HepG2 (cell line): ENCODE measurements at regions not wholly inside any gene's neighbourhood (a gene's known extent, or its start where the extent isn't known, plus 50 kb on each side); places are given as distances from the start of the nearest gene placed in this dataset.
"Not testable (repeated sequence)": the region's sequence is repeated elsewhere in the genome, so short reads cannot be mapped to it uniquely, and the experiment has no call there.

ENCODE experiments used
- ATAC-seq: fragments of 200-7000 bp; cut with Tn5 transposase; 3 replicates; pipeline ENCODE4 v1.9.1; 2020; ENCODE audit warnings: mild to moderate bottlenecking, moderate library complexity
- BruUV-seq: library from RNA; stranded (reverse); fragments of 400-500 nt; replicated peaks from 2 replicates; lab custom pipeline; 2021; lab: Mats Ljungman, UMichigan
- CTCF ChIA-PET: fragments of 300-600 bp; formaldehyde crosslinking; extraction: SDS; loops from one replicate; lab custom pipeline; 2021; ENCODE audit warnings: low total read pairs, inconsistent platforms, low intra/inter-chr PET ratio; lab: Yijun Ruan, JAX
- POLR2A ChIA-PET: fragments of 350-600 bp; sonication (Branson Sonifier 250); formaldehyde crosslinking; loops from one replicate; lab custom pipeline; 2020; ENCODE audit warnings: antibody characterized with exemption, inconsistent platforms; lab: Yijun Ruan, JAX
- DNase-seq: peaks from one replicate; pipeline ENCODE4 v3.0.0-alpha.2; 2015; ENCODE audit warnings: low spot score
- FAIRE-seq: peaks from 3 replicates; lab custom pipeline; 2011; peaks lifted over from hg19 to GRCh38; lab: Jason Lieb, UNC
- H2AFZ ChIP-seq: one replicate; pipeline ENCODE4 v1.6.1; 2011; ENCODE audit warnings: low read length, inconsistent platforms
- H3K27ac ChIP-seq: fragments of 300-600 bp; 3 replicates; pipeline ENCODE4 v1.8.0; 2011; ENCODE audit warnings: mixed run types, mild to moderate bottlenecking, mixed read lengths, low read length, inconsistent platforms; ENCODE audit not compliant: insufficient read depth; ENCODE audit errors: extremely low read length
- H3K27me3 ChIP-seq, 2 experiments: fragments of 200-600 bp in 1 of 2; 2 replicates in 1 of 2; 3 replicates in 1 of 2; pipeline versions ENCODE4 v1.6.0 to v1.8.0; 2011; ENCODE audit warnings: low read length in 2 of 2, mild to moderate bottlenecking in 2 of 2, moderate library complexity in 2 of 2, inconsistent platforms in 1 of 2; ENCODE audit not compliant: insufficient read depth in 2 of 2, control insufficient read depth in 1 of 2
- H3K36me3 ChIP-seq, 2 experiments: fragments of 200-600 bp in 1 of 2; replicated peaks in 1 of 2; 2 replicates in 1 of 2; 3 replicates in 1 of 2; pipeline versions ENCODE4 v1.5.1 to v1.8.0; 2011; ENCODE audit warnings: low read length in 2 of 2, inconsistent platforms in 1 of 2; ENCODE audit not compliant: insufficient read depth in 2 of 2, control insufficient read depth in 1 of 2
- H3K4me1 ChIP-seq: 2 replicates; pipeline ENCODE4 v1.5.1; 2012; ENCODE audit warnings: low read length, inconsistent platforms; ENCODE audit not compliant: insufficient read depth
- H3K4me2 ChIP-seq: 2 replicates; pipeline ENCODE4 v1.6.0; 2011; ENCODE audit warnings: low read depth, low read length, inconsistent platforms
- H3K4me3 ChIP-seq, 3 experiments: fragments of 200-600 bp in 1 of 3; sonication (generic), shearing (Covaris generic) in 1 of 3; replicated peaks in 1 of 3; 2 replicates each; pipeline ENCODE4 v1.5.1; 2011 to 2016; ENCODE audit warnings: low read length in 3 of 3, inconsistent platforms in 2 of 3, low read depth in 2 of 3, mild to moderate bottlenecking in 2 of 3, control low read depth in 1 of 3, mixed read lengths in 1 of 3; ENCODE audit not compliant: insufficient read depth in 1 of 3
- H3K79me2 ChIP-seq: one replicate; pipeline ENCODE4 v1.6.1; 2011; ENCODE audit warnings: low read length, inconsistent platforms; ENCODE audit not compliant: insufficient read depth
- H3K9ac ChIP-seq: 2 replicates; pipeline ENCODE4 v1.6.0; 2011; ENCODE audit warnings: mild to moderate bottlenecking, low read depth, low read length, inconsistent platforms; ENCODE audit not compliant: insufficient read depth
- H3K9me3 ChIP-seq: 2 replicates; pipeline ENCODE4 v1.5.1; 2012; ENCODE audit warnings: mild to moderate bottlenecking, low read length
- H4K20me1 ChIP-seq: 2 replicates; pipeline ENCODE4 v1.6.0; 2011; ENCODE audit warnings: inconsistent platforms, mild to moderate bottlenecking, low read length, moderate library complexity; ENCODE audit not compliant: insufficient read depth
- CBX5 ChIP-seq: sonication (generic); formaldehyde crosslinking; IDR thresholded peaks from 2 replicates; pipeline ENCODE4 v1.4.0; 2020; ENCODE audit warnings: missing genetic modification reagents, borderline replicate concordance
- KDM2A ChIP-seq: sonication (generic); formaldehyde crosslinking; IDR thresholded peaks from 2 replicates; pipeline ENCODE4 v1.4.0; 2020; ENCODE audit warnings: low read depth, missing genetic modification reagents, borderline replicate concordance
- KDM3A ChIP-seq: IDR thresholded peaks from 2 replicates; pipeline ENCODE4 v1.6.1; 2018; ENCODE audit warnings: low read depth, missing compliant biosample characterization
- PAF1 ChIP-seq: IDR thresholded peaks from 2 replicates; pipeline ENCODE4 v1.6.1; 2016; ENCODE audit warnings: missing genetic modification reagents, missing compliant biosample characterization
- ZNF570 ChIP-seq: sonication (generic); formaldehyde crosslinking; IDR thresholded peaks from 2 replicates; pipeline ENCODE4 v1.4.0; 2020; ENCODE audit warnings: mild to moderate bottlenecking, missing genetic modification reagents, borderline replicate concordance
- WGBS: methylation state at CpG from one replicate; pipeline ENCODE4 v1.1.6; 2017; ENCODE audit warnings: low lambda C conversion rate; 5-methylcytosine and 5-hydroxymethylcytosine counted together
- in situ Hi-C: cut with HindIII; loops from 2 replicates; pipeline ENCODE4 v1.10.0; 2017; ENCODE audit warnings: low pct_unique_long_range_greater_than_20kb; ENCODE audit not compliant: extremely low pct_ligation_motif_present
- intact Hi-C: fragments of 100-400 bp; cut with micrococcal nuclease; formaldehyde crosslinking; loops from one replicate; pipeline ENCODE4 v1.10.0; 2022; ENCODE audit not compliant: unreplicated experiment

DNA sequence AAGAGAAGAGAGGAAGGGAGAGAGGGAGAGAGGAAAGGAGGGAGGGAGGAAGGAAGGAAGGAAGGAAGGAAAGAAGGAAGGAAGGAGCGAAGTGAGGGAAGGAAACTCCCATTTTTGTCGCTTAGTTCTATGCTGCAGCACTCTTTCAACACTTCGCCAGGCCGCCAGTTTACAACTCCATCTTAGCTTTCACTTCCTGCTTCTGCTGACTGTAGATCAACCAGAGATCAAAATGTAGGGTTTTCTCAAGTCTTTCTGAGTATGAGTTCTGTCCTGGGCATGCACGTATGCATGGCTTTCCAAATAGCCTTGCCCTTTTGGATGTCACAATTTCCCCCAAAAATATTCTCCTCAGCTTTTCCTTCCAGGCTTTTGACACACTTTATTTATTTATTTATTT lies 723.4 kb downstream of the TRHDE start (continued):
- no peak for TF ChIP-seq ZNF570 (CRISPR knock-in tag)
- no peak for TF ChIP-seq PAF1 (CRISPR knock-in tag)
- TF ChIP-seq CBX5 (CRISPR knock-in tag): no peak
- TF ChIP-seq KDM3A (CRISPR knock-in tag): no peak
- no peak for TF ChIP-seq KDM2A (CRISPR knock-in tag)

DNA sequence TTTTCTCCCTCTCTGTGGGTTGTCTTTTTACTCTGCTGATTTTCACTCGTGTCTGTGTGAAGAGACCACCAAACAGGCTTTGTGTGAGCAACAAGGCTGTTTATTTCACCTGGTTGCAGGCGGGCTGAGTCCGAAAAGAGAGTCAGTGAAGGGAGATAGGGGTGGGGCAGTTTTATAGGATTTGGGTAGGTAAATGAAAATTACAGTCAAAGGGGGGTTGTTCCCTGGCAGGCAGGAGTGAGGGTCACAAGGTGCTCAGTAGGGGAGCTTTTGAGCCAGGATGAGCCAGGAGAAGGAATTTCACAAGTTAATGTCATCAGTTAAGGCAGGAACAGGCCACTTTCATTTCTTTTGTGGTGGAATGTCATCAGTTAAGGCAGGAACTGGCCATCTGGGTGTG lies 729.6 kb downstream of the TRHDE start:
- BruUV-seq, H3K27ac ChIP-seq, H4K20me1 ChIP-seq, H2AFZ ChIP-seq, ATAC-seq, CTCF ChIA-PET, in situ Hi-C loops, FAIRE-seq, H3K4me3 ChIP-seq, POLR2A ChIA-PET, intact Hi-C loops, H3K4me2 ChIP-seq, H3K4me1 ChIP-seq, H3K36me3 ChIP-seq, H3K79me2 ChIP-seq, H3K27me3 ChIP-seq, DNase-seq, H3K9ac ChIP-seq, H3K9me3 ChIP-seq: not testable (repeated sequence)
- WGBS: 0% methylated on average over 3 of the region's 3 CpGs

DNA sequence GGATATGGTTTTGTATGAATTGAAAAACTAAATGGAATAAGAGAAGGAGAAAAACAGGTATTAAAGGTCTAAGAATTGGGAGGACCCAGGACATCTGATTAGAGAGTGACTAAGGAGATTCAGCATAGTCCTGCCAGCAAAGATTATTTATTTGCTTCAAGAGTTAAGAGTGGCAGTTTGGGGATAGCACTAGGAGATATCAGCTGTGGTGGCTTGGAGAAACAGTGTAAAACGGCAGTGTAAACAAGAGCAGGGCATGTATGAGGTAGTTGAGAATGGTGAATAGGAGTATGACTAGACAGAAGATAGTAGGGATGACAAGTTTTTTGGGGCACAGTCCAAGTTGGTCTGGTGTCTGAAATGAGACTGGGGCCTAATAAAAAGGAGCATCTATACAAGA lies 730.3 kb downstream of the TRHDE start:
- H2AFZ ChIP-seq, ATAC-seq, H3K4me3 ChIP-seq, H3K36me3 ChIP-seq, BruUV-seq, H3K4me2 ChIP-seq, H4K20me1 ChIP-seq, H3K27ac ChIP-seq, H3K79me2 ChIP-seq, intact Hi-C loops, DNase-seq, H3K27me3 ChIP-seq, in situ Hi-C loops, H3K9me3 ChIP-seq, CTCF ChIA-PET, H3K4me1 ChIP-seq, FAIRE-seq, POLR2A ChIA-PET, H3K9ac ChIP-seq: not testable (repeated sequence)
- 0% methylated on average over 1 of the region's 1 CpG for WGBS

DNA sequence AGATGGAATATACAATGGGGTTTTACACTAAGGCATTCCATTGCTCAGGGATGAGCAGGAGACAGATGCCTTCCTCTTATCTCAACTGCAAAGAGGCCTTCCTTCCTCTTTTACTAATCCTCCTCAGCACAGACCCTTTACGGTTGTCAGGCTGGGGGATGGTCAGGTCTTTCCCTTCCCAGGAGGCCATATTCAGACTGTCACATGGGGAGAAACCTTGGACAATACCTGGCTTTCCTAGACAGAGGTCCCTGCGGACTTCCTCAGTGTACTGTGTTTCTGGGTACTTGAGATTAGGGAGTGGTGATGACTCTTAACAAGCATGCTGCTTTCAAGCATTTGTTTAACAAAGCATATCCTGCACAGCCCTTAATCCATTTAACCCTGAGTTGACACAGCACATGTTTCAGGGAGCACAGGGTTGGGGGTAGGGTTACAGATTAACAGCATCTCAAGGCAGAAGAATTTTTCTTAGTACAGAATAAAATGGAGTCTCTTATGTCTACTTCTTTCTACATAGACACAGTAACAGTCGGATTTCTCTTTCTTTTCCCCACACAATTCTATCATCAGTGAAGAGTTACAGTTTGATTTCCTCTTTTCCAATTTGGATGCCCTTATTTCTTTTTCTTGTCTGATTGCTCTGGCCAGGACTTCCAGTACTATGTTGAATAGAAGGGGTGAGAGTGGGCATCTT lies 737.1 kb downstream of the TRHDE start:
- H4K20me1 ChIP-seq, ATAC-seq, DNase-seq, H3K4me2 ChIP-seq, H3K79me2 ChIP-seq, in situ Hi-C loops, BruUV-seq, H3K9ac ChIP-seq, H3K4me1 ChIP-seq, CTCF ChIA-PET, H3K27me3 ChIP-seq, H3K27ac ChIP-seq, H2AFZ ChIP-seq, POLR2A ChIA-PET, intact Hi-C loops, H3K36me3 ChIP-seq, FAIRE-seq, H3K4me3 ChIP-seq: not testable (repeated sequence)
- 16% methylated on average over 3 of the region's 3 CpGs for WGBS
- peaks cover 50% of the 10 kb centered on the region for H3K9me3 ChIP-seq
